HG02852 (cell line): ENCODE measurements at regions not wholly inside any gene's neighbourhood (a gene's known extent, or its start where the extent isn't known, plus 50 kb on each side); places are given as distances from the start of the nearest gene placed in this dataset.

ENCODE experiments used
- ATAC-seq: cut with Tn5 transposase; IDR thresholded peaks from one replicate; pipeline ENCODE4 v1.9.1; 2021; ENCODE audit warnings: mild to moderate bottlenecking, moderate library complexity; ENCODE audit not compliant: unreplicated experiment

- no peak for ATAC-seq
Measured at GRCh38 chr17:34107019-34107418, 148.1 kb upstream of the CCL2 start.

GRCh38 chr17:34110315-34110714 lies 144.8 kb upstream of the CCL2 start:
- ATAC-seq, result no peak

DNA sequence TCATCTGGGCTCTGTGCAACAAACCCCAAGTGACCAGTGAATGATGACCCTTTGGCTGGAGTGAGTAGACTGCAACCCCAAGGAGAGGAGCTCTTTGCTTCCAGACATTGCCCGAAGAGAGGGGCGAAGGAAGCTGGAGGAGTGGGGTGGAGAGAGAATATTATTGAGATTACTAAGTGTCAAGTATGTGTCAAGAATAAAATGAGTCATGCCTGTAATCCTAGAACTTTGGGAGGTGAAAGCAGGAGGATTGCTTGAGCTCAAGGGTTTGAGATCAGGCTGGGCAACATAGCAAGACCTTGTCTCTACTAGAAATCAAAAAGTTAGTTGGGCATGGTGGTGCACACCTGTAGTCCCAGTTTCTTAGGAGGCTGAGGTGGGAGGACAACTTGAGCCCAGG lies 142.0 kb upstream of the CCL2 start:
- no peak for ATAC-seq

DNA sequence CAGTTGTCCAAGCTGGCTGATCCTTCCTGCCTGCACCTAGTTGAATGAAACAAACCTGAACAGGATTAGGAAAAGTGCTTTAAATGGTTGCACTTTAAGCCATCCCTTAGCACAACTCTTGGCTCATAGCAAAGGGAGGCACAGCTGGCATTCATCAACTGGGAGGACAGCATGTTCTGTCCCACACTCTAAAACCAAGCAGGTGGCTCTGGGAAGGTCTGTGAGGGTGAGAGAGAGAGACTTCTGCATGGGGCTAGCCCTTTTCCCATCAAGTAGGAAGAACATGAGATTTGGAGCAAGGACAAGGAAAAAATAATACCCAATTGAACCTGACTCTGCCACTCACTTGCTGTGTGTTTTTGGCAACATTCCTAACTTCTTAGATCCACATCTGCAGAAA lies 140.9 kb upstream of the CCL2 start:
- no peak for ATAC-seq

DNA sequence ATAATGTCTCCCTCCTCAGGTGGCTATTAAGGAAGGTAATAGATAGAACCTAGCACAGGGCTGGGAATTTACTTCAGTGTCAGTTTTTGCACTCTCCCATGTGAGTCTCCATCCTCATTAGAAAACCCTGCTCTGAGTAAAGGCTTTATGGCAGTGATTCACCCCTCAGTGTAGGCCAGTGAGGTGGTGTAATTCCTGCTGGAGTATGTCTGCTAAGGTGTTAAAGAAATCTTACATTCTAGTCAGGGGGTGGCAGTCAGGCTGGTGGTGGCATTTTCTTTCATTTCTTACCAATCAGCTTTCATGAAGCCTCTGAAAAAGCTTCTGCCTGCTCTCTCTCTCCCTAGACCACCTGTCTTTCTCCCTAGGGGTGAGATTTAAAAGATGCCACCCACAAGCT lies 138.8 kb upstream of the CCL2 start:
- no peak for ATAC-seq

- no peak for ATAC-seq
Measured at GRCh38 chr17:34117332-34117731, 137.8 kb upstream of the CCL2 start.

DNA sequence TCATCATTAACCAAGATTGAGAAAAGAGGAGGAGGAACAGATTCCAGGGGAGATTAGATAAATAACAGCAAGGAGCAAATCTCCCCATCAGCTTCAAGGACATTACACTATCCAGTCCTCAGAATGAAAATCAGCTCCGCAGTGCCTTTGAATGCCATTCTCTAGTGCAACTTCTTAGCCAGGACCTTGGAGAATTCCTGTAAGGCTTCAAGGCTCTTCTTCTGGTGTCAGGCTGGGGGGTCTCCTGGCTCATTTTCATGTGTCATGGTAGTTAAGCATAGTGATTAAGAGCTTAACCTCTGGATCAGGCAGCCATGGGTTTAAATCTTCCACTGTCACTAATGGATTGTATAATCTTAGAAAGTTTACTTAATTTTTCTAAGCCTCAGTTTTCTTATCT lies 137.3 kb upstream of the CCL2 start:
- ATAC-seq, result no peak

- ATAC-seq, result no peak
Measured at GRCh38 chr17:34118564-34118963, 136.5 kb upstream of the CCL2 start.

DNA sequence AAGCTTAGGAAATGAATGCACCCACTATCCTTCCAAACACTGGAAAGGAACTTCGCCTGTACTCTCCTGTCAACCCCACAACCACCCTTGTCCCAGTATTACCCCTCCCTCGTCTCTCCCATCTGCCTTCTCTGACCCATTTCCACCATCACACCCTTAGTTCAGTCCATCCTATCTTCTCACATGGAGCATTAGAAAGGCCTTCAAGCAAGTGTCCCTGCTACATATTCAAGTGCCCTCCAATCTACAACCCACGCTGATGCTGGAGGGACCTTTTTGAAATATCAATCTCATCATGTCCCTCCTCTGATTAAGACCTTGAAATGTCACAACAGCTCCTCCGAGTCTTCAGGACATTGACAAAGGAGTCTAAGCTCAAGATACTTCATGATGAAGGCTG lies 133.8 kb upstream of the CCL2 start:
- ATAC-seq, result no peak

GRCh38 chr17:34122515-34122914 lies 132.6 kb upstream of the CCL2 start:
- ATAC-seq, result no peak

GRCh38 chr17:34125010-34125409 lies 130.1 kb upstream of the CCL2 start:
- ATAC-seq, result no peak

- no peak for ATAC-seq
Measured at GRCh38 chr17:34125921-34126320, 129.2 kb upstream of the CCL2 start.

DNA sequence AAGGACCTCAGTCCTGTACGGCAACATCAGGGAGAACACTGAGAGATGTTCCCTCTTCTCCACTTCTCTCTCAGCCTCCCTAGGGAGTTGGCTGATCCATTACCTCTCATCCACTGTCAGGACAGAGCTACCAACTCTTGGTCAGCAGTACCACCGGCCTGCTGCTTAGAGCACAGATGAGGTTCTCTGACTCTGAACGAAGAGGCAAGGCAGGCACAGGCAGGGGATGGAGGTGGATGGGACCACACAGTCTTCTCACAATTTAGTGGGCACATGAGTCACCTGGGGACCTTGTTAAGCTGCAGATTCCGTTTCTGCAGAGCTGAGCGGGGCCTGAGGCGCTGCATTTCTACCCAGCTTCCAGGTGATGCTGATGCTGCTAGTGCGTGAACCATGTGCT lies 128.6 kb upstream of the CCL2 start:
- no peak for ATAC-seq

DNA sequence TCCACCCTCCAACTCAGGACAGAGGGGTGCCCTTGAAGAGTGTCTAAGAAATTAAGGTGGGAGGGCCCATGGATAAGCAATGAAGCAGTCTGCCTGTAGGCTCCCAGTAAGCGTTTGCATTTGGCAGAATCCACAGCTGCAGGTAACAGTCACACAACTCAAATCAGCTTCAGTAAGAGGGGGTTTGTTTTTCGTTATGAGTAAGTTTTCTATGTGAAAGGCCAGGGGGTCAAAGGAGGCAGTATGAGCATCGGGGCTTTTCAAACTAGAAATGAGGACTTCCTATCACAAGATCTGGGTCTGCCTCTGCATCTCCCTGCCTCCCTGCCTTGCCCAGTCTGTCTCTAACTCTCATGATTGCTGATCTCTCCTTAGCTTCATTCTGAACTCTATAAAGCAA lies 128.1 kb upstream of the CCL2 start:
- ATAC-seq, result no peak

DNA sequence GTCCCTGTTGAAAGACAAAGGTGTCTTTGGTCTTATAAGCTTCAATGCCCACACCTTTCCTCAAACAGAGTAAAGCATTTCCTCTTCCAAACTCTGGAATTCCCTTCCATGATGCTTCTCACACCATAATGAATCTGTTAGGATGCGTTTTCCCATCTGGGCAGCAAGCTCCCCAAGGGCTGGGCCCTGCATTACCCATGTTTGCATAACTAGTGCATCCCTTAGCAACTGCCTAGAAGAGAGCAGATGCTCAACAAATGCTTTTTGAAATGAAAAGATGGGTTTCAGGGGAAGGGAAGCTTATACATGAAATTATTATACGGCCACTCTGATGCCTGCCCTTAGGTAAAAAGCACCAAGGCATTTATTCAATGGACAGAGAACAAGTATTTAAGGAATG lies 124.5 kb upstream of the CCL2 start:
- no peak for ATAC-seq

DNA sequence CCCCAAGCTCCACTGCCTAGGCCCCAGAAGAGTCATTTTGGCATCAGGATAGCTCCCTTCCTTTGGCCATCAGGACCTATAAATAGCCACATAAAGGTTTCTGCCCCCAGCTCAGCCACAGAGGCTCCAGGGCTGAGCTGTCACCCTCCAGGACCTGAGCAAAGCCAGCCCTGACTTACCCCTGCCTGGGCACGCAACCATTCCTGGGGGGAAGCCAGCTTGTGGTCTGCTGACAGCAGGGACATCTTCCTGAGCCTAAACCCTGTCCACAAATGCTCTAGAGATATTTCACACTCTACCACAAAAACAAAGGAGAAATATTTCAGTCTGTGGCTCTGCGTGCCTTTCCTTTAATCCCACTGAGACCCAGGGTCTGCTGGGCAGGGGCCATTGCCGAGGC lies 123.7 kb upstream of the CCL2 start:
- no peak for ATAC-seq

- no peak for ATAC-seq
Measured at GRCh38 chr17:34133350-34133749, 121.7 kb upstream of the CCL2 start.

GRCh38 chr17:34135841-34136240 lies 119.2 kb upstream of the CCL2 start:
- ATAC-seq, result no peak

GRCh38 chr17:34140006-34140405 lies 115.1 kb upstream of the CCL2 start:
- no peak for ATAC-seq

DNA sequence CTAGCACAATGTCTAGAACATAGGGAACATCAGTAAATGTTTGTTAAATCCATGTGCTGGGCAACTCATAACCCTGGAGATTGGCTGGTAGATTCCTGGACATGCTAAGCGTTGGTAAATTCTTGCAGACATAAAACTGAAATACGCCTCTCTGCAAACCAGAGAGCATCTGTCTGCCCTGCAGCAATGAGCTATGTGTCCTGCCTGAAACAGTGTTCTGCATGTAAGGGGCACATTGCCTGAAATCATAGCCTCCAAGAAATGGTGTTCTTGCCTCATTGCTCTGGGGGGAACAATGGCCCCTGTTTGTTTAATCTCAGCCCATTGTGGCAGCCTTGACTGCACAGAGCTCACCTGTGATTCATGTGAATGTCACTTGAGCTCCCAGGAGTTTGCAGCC lies 113.5 kb upstream of the CCL2 start:
- ATAC-seq, result no peak

DNA sequence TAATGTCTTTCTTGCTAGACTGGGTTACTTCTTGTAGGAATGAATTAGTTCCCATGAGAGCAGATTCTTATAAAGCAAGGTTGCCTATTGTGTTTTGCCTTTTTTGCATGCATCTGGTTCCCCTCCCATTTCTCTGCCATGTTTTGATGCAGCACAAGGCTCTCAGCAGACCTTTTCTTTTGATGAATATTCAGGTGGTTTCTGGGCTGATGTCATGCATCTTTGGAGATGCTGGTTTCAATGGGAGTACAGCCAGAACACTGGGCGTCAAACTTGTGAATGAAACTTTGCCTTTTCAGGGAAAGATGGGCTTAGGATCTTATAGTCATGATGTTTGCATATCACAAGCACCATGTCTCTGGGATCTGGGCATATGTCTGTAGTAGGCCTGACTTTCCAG lies 111.7 kb upstream of the CCL2 start:
- no peak for ATAC-seq

DNA sequence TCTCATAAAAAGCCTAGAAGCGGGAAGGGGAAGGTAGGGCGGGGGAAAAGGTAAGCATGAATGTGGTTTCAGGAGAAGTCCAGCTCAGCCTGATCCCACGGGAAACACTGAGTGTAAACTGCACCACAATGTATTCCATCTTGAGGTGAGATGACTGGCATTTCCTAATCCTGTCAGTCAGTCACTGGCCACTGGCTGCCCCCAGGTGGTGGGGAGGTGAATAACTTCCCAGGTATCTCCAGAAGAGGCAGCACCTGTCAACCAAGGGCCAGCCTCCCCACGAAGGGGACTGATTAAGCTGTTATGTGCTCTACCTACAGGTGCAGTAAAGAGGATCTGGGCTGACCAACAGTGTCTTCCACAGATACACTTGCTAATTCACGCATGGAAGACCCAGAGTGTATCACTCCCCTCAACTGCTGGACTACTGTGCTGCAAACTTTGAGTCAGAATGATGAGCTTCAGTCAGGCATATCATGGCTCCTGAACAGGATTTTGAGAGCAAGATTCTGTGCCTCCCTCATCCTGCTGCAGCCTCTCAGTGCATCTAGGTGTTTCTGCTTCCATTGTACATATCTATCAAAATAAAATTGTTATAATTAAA lies 108.5 kb upstream of the CCL2 start:
- ATAC-seq, result no peak

DNA sequence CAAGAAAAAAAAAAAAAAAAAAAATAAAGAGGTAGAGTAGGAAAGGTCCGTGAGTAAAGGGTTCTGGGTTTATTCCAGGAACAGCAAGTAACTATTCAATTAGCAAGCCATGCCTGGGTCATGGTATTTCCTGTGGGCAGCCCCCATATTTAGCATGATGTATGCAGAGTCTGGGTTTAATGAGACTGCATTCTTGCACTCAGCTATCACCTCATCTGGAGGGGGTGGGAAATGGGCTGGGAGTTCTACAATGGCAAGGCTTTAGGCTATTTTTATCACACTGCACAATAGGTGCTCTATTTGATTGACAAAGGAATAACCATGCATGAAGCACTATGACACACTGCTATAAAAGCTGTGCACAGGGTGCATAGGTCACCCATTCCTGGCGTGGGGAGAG lies 104.0 kb upstream of the CCL2 start:
- ATAC-seq, result no peak

- no peak for ATAC-seq
Measured at GRCh38 chr17:34153991-34154390, 101.1 kb upstream of the CCL2 start.
